Bone marrow (tissue), 2 donors: ENCODE measurements at regions not wholly inside any gene's neighbourhood (a gene's known extent, or its start where the extent isn't known, plus 50 kb on each side); places are given as distances from the start of the nearest gene placed in this dataset.

Source experiments
- DNase-seq, 2 donors: peaks; one replicate each; lab custom pipeline; 2025; lab: John Stamatoyannopoulos, UW

GRCh38 chr21:16587681-16588375 lies 858.0 kb downstream of the USP25 start:
- DNase-seq: no peak

- DNase-seq: no peak
Measured at GRCh38 chr21:16588433-16588860, 858.7 kb downstream of the USP25 start.

GRCh38 chr21:16589006-16589898 lies 859.5 kb downstream of the USP25 start:
- no peak for DNase-seq

- DNase-seq: no peak
Measured at GRCh38 chr21:16590186-16590585, 860.4 kb downstream of the USP25 start.

GRCh38 chr21:16590641-16591292 lies 861.0 kb downstream of the USP25 start:
- DNase-seq: no peak

GRCh38 chr21:16592381-16592780 lies 862.6 kb downstream of the USP25 start:
- no peak for DNase-seq

- DNase-seq: no peak
Measured at GRCh38 chr21:16594191-16594590, 864.4 kb downstream of the USP25 start.

- no peak for DNase-seq
Measured at GRCh38 chr21:16596369-16596768, 866.6 kb downstream of the USP25 start.

GRCh38 chr21:16597753-16598152 lies 868.0 kb downstream of the USP25 start:
- DNase-seq: no peak

- DNase-seq: no peak
Measured at GRCh38 chr21:16605597-16605996, 875.8 kb downstream of the USP25 start.

GRCh38 chr21:16606271-16606670 lies 876.5 kb downstream of the USP25 start:
- no peak for DNase-seq

GRCh38 chr21:16608209-16608830 lies 878.5 kb downstream of the USP25 start:
- DNase-seq: no peak

GRCh38 chr21:16619281-16619680 lies 889.5 kb downstream of the USP25 start:
- DNase-seq: no peak

- no peak for DNase-seq
Measured at GRCh38 chr21:16620786-16621320, 891.1 kb downstream of the USP25 start.

GRCh38 chr21:16624479-16625118 lies 888.2 kb upstream of the CXADR start:
- DNase-seq: no peak

GRCh38 chr21:16625491-16625890 lies 887.4 kb upstream of the CXADR start:
- no peak for DNase-seq

- DNase-seq: no peak
Measured at GRCh38 chr21:16633831-16634459, 878.9 kb upstream of the CXADR start.

- DNase-seq: no peak
Measured at GRCh38 chr21:16634515-16634914, 878.3 kb upstream of the CXADR start.

- no peak for DNase-seq
Measured at GRCh38 chr21:16640297-16641027, 872.4 kb upstream of the CXADR start.

GRCh38 chr21:16642353-16642752 lies 870.5 kb upstream of the CXADR start:
- DNase-seq: no peak
